Panc1 (cell line): ENCODE measurements at regions not wholly inside any gene's neighbourhood (a gene's known extent, or its start where the extent isn't known, plus 50 kb on each side); places are given as distances from the start of the nearest gene placed in this dataset.

Experiments
- ATAC-seq: fragments of 200-7000 bp; cut with Tn5 transposase; 2 replicates; pipeline ENCODE4 v1.9.1; 2020; ENCODE audit warnings: mild to moderate bottlenecking, moderate library complexity
- BruUV-seq: library from RNA; stranded (reverse); fragments of 400-500 nt; replicated peaks from 2 replicates; lab custom pipeline; 2021; lab: Mats Ljungman, UMichigan
- CTCF ChIA-PET: fragments of 300-600 bp; sonication (Branson Sonifier 250); formaldehyde crosslinking; loops from one replicate; lab custom pipeline; 2022; ENCODE audit warnings: antibody characterized with exemption; lab: Charles Lee
- POLR2A ChIA-PET: fragments of 300-600 bp; sonication (Branson Sonifier 250); formaldehyde crosslinking; loops from one replicate; lab custom pipeline; 2022; ENCODE audit warnings: antibody characterized with exemption; lab: Charles Lee
- DNase-seq: peaks from one replicate; pipeline ENCODE4 v3.0.0-alpha.2; 2010; ENCODE audit warnings: low read depth, low spot score
- H3K27ac ChIP-seq: 2 replicates; pipeline ENCODE4 v1.5.1; 2011; ENCODE audit warnings: mild to moderate bottlenecking, low read length, inconsistent platforms
- H3K27me3 ChIP-seq: fragments of 200-500 bp; sonication (Bioruptor generic); 2 replicates; pipeline ENCODE4 v1.6.0; 2014; ENCODE audit warnings: low read length, inconsistent platforms; ENCODE audit not compliant: control insufficient read depth, insufficient read depth
- H3K36me3 ChIP-seq: fragments of 200-500 bp; sonication (Bioruptor generic); 2 replicates; pipeline ENCODE4 v1.5.1; 2014; ENCODE audit warnings: inconsistent platforms, mild to moderate bottlenecking, low read length, moderate library complexity; ENCODE audit not compliant: control insufficient read depth, insufficient read depth
- H3K4me1 ChIP-seq: 2 replicates; pipeline ENCODE4 v1.5.1; 2011; ENCODE audit warnings: inconsistent platforms, mild to moderate bottlenecking, low read length, moderate library complexity; ENCODE audit not compliant: control insufficient read depth, insufficient read depth
- H3K4me3 ChIP-seq, 2 experiments: 2 replicates each; pipeline ENCODE4 v1.5.1; 2011 to 2012; ENCODE audit warnings: low read depth in 2 of 2, low read length in 2 of 2, mild to moderate bottlenecking in 2 of 2, inconsistent platforms in 1 of 2, moderate library complexity in 1 of 2
- H3K9me3 ChIP-seq: fragments of 200-500 bp; sonication (Bioruptor generic); 2 replicates; pipeline ENCODE4 v1.5.1; 2014; ENCODE audit warnings: low read depth, mild to moderate bottlenecking, inconsistent platforms, low read length, moderate library complexity; ENCODE audit not compliant: control insufficient read depth, insufficient read depth
- POLR2AphosphoS5 ChIP-seq: IDR thresholded peaks from 2 replicates; pipeline ENCODE4 v1.6.1; 2012; ENCODE audit warnings: mild to moderate bottlenecking, low read depth, low read length, moderate library complexity
- SIN3A ChIP-seq: IDR thresholded peaks from 2 replicates; pipeline ENCODE4 v1.6.1; 2012; ENCODE audit warnings: low read depth, mild to moderate bottlenecking, low read length, moderate library complexity, borderline replicate concordance; ENCODE audit not compliant: insufficient read depth
- TCF7L2 ChIP-seq: IDR thresholded peaks from 2 replicates; pipeline ENCODE4 v1.6.1; 2011; ENCODE audit warnings: mild to moderate bottlenecking, low read depth, low read length, inconsistent platforms
- in situ Hi-C: cut with HindIII; loops from 2 replicates; pipeline ENCODE4 v1.10.0; 2016; ENCODE audit warnings: low sequenced_read_pairs, low pct_unique_long_range_greater_than_20kb
- intact Hi-C: fragments of 100-400 bp; cut with micrococcal nuclease; formaldehyde crosslinking; loops from one replicate; pipeline ENCODE4 v1.10.0; 2022; ENCODE audit not compliant: unreplicated experiment
- TF ChIP-seq, protein P1 (sequence below): fragments of 450-650 bp; IDR thresholded peaks from 2 replicates; pipeline ENCODE4 v1.5.1; 2017; ENCODE audit warnings: mild to moderate bottlenecking
- TF ChIP-seq, protein P2 (sequence below), 2 experiments: IDR thresholded peaks; 2 replicates each; pipeline ENCODE4 v1.6.1; 2011 to 2012; ENCODE audit warnings: low read depth in 2 of 2, control low read depth in 1 of 2, low read length in 1 of 2, mild to moderate bottlenecking in 1 of 2, moderate library complexity in 1 of 2; ENCODE audit not compliant: insufficient read depth in 1 of 2

DNA sequence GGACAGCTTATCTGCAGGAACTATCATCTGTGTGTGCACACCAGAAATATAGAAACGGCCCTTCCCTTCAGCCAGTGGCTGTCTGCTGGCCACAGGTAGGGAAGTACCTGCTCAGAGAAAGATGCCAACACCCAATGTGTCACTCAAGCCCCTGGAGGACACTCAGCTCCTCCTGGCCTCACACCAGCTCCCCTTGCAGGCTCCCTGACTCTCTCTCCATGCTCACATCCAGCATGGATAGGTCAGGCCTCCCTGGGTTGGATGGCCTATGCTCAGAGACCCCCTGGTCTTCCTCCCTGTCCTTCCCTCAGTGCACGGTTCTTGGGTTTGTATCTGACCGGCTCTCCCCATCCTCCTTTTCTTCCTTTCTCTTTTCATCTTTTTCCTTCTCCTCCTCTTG is 202.1 kb downstream of the BCL11B start:
- no peaks in the 10 kb centered on the region for H3K4me1 ChIP-seq
- H3K27ac ChIP-seq: no peak overlapping the region
- DNase-seq (no peak), ATAC-seq (no peak)
- no peak overlapping the region for H3K4me3 ChIP-seq
- no peaks in the 10 kb centered on the region for H3K9me3 ChIP-seq
- H3K36me3 ChIP-seq: no peaks in the 10 kb centered on the region
- in situ Hi-C loops: no loop called here
- no peak for TF ChIP-seq POLR2AphosphoS5
- no peak for TF ChIP-seq SIN3A
- TF ChIP-seq TCF7L2: no peak
- TF ChIP-seq, protein P1, sequence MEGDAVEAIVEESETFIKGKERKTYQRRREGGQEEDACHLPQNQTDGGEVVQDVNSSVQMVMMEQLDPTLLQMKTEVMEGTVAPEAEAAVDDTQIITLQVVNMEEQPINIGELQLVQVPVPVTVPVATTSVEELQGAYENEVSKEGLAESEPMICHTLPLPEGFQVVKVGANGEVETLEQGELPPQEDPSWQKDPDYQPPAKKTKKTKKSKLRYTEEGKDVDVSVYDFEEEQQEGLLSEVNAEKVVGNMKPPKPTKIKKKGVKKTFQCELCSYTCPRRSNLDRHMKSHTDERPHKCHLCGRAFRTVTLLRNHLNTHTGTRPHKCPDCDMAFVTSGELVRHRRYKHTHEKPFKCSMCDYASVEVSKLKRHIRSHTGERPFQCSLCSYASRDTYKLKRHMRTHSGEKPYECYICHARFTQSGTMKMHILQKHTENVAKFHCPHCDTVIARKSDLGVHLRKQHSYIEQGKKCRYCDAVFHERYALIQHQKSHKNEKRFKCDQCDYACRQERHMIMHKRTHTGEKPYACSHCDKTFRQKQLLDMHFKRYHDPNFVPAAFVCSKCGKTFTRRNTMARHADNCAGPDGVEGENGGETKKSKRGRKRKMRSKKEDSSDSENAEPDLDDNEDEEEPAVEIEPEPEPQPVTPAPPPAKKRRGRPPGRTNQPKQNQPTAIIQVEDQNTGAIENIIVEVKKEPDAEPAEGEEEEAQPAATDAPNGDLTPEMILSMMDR: no peak
- TF ChIP-seq, protein P2, sequence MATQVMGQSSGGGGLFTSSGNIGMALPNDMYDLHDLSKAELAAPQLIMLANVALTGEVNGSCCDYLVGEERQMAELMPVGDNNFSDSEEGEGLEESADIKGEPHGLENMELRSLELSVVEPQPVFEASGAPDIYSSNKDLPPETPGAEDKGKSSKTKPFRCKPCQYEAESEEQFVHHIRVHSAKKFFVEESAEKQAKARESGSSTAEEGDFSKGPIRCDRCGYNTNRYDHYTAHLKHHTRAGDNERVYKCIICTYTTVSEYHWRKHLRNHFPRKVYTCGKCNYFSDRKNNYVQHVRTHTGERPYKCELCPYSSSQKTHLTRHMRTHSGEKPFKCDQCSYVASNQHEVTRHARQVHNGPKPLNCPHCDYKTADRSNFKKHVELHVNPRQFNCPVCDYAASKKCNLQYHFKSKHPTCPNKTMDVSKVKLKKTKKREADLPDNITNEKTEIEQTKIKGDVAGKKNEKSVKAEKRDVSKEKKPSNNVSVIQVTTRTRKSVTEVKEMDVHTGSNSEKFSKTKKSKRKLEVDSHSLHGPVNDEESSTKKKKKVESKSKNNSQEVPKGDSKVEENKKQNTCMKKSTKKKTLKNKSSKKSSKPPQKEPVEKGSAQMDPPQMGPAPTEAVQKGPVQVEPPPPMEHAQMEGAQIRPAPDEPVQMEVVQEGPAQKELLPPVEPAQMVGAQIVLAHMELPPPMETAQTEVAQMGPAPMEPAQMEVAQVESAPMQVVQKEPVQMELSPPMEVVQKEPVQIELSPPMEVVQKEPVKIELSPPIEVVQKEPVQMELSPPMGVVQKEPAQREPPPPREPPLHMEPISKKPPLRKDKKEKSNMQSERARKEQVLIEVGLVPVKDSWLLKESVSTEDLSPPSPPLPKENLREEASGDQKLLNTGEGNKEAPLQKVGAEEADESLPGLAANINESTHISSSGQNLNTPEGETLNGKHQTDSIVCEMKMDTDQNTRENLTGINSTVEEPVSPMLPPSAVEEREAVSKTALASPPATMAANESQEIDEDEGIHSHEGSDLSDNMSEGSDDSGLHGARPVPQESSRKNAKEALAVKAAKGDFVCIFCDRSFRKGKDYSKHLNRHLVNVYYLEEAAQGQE (IDR thresholded peaks at IDR 0.05; ENCODE audit: insufficient read depth in 1 of 2, low read depth in 2 of 2, low read length in 1 of 2): no peak
- H3K27me3 ChIP-seq: no peaks in the 10 kb centered on the region
- no TSS peak for BruUV-seq
- ChIA-PET POLR2A (no interaction called here), CTCF (no interaction called here)
- intact Hi-C loops: no loop called here

DNA sequence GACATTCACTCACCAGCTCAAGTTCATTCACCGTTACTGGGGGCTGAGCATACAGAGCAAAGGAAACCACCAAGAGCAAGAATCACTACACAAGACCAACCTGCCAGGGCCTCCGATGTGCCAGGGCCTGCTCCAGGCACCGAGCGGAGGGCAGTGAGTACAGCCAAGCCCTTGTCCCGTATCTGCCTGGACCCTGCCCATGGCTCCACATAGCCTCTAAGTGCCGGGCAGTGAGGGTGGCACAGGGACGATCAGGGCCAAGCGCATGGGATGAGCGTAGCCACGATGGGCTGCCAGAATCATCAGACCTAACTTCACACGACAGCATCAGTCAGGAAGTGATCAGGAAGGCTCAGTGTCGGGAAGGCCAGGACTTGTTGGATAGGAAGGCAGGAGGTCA is 199.6 kb downstream of the BCL11B start:
- TF ChIP-seq, protein P2 (IDR thresholded peaks at IDR 0.05; ENCODE audit: insufficient read depth in 1 of 2, low read depth in 2 of 2, low read length in 1 of 2): no peak
- TF ChIP-seq, protein P1: no peak
- TF ChIP-seq POLR2AphosphoS5 (no peak), TCF7L2 (no peak), SIN3A (no peak)
- BruUV-seq: no TSS peak
- no peaks in the 10 kb centered on the region for H3K4me1 ChIP-seq
- no peaks in the 10 kb centered on the region for H3K27me3 ChIP-seq
- CTCF ChIA-PET: no interaction called here
- POLR2A ChIA-PET: interaction anchor here (0.7 kb wide), 1 partner anchor 747 kb away, joined by 6 read pairs; no protein-coding TSS in a partner anchor
- in situ Hi-C loops (no loop called here), intact Hi-C loops (no loop called here)
- no peak for ATAC-seq
- H3K27ac ChIP-seq: no peak overlapping the region
- no peaks in the 10 kb centered on the region for H3K36me3 ChIP-seq
- no peaks in the 10 kb centered on the region for H3K9me3 ChIP-seq
- no peak overlapping the region for H3K4me3 ChIP-seq
- no peak for DNase-seq
